Neuronal stem cell (in vitro differentiated cells): ENCODE measurements at regions not wholly inside any gene's neighbourhood (a gene's known extent, or its start where the extent isn't known, plus 50 kb on each side); places are given as distances from the start of the nearest gene placed in this dataset.
A peak's percentile ranks its signal among the peaks of the same experiment; 100 is the strongest.

Source experiments
- DNase-seq: peaks from one replicate; pipeline ENCODE4 v3.0.0-alpha.2; 2013; ENCODE audit warnings: low spot score
- H2AFZ ChIP-seq: one replicate; pipeline ENCODE4 v1.6.1; 2013; ENCODE audit warnings: mild to moderate bottlenecking, low read length, inconsistent platforms
- H2AK5ac ChIP-seq: 2 replicates; pipeline ENCODE4 v1.6.1; 2013; ENCODE audit warnings: low read depth, mild to moderate bottlenecking, inconsistent platforms, low read length, moderate library complexity, mixed read lengths
- H2BK120ac ChIP-seq: 2 replicates; pipeline ENCODE4 v1.6.1; 2013; ENCODE audit warnings: low read depth, mild to moderate bottlenecking, inconsistent platforms, low read length, moderate library complexity, mixed read lengths
- H2BK12ac ChIP-seq: one replicate; pipeline ENCODE4 v1.6.1; 2013; ENCODE audit warnings: low read length, inconsistent platforms
- H2BK15ac ChIP-seq: 2 replicates; pipeline ENCODE4 v1.6.1; 2013; ENCODE audit warnings: mild to moderate bottlenecking, low read length, inconsistent platforms, mixed read lengths
- H2BK5ac ChIP-seq: one replicate; pipeline ENCODE4 v1.6.1; 2013; ENCODE audit warnings: inconsistent platforms, mild to moderate bottlenecking, low read length, moderate library complexity
- H3K14ac ChIP-seq: one replicate; pipeline ENCODE4 v1.6.1; 2013; ENCODE audit warnings: low read length, inconsistent platforms
- H3K18ac ChIP-seq: 2 replicates; pipeline ENCODE4 v1.6.1; 2013; ENCODE audit warnings: low read length, inconsistent platforms
- H3K23ac ChIP-seq: 2 replicates; pipeline ENCODE4 v1.6.1; 2013; ENCODE audit warnings: low read depth, mild to moderate bottlenecking, mixed read lengths, low read length, inconsistent platforms; ENCODE audit not compliant: poor library complexity
- H3K27ac ChIP-seq: replicated peaks from 3 replicates; pipeline ENCODE4 v1.5.1; 2013; ENCODE audit warnings: low read length, inconsistent platforms
- H3K27me3 ChIP-seq, 3 experiments: 2 replicates each; pipeline ENCODE4 v1.6.1; 2013; ENCODE audit warnings: low read length in 3 of 3, mild to moderate bottlenecking in 2 of 3, inconsistent platforms in 1 of 3, low read depth in 1 of 3, mixed read lengths in 1 of 3, moderate library complexity in 1 of 3; ENCODE audit not compliant: control insufficient read depth in 3 of 3, insufficient read depth in 3 of 3
- H3K36me3 ChIP-seq, 2 donors: replicated peaks in 1 of 2; 2 replicates each; pipeline ENCODE4 v1.6.1; 2013; ENCODE audit warnings: low read length in 2 of 2; ENCODE audit not compliant: control insufficient read depth in 2 of 2, insufficient read depth in 2 of 2
- H3K4ac ChIP-seq: 2 replicates; pipeline ENCODE4 v1.6.1; 2013; ENCODE audit warnings: inconsistent platforms, mild to moderate bottlenecking, low read length, moderate library complexity
- H3K4me1 ChIP-seq, 2 donors: 1 replicate in 1 of 2; 2 replicates in 1 of 2; pipeline ENCODE4 v1.6.1; 2013; ENCODE audit warnings: low read length in 2 of 2, low read depth in 1 of 2; ENCODE audit not compliant: control insufficient read depth in 2 of 2, insufficient read depth in 1 of 2
- H3K4me2 ChIP-seq: one replicate; pipeline ENCODE4 v1.6.1; 2013; ENCODE audit warnings: mild to moderate bottlenecking, low read length, inconsistent platforms; ENCODE audit not compliant: insufficient read depth, poor library complexity, severe bottlenecking
- H3K4me3 ChIP-seq, 2 donors: 2 replicates each; pipeline ENCODE4 v1.5.1; 2013; ENCODE audit warnings: low read length in 2 of 2, mild to moderate bottlenecking in 2 of 2, inconsistent platforms in 1 of 2, moderate library complexity in 1 of 2
- H3K79me1 ChIP-seq: one replicate; pipeline ENCODE4 v1.6.1; 2013; ENCODE audit warnings: low read depth, mild to moderate bottlenecking, inconsistent platforms, low read length, moderate library complexity
- H3K9ac ChIP-seq: one replicate; pipeline ENCODE4 v1.6.1; 2013; ENCODE audit warnings: mild to moderate bottlenecking, low read depth, low read length, inconsistent platforms; ENCODE audit not compliant: poor library complexity
- H3K9me3 ChIP-seq, 2 donors: replicated peaks in 1 of 2; 2 replicates each; pipeline versions ENCODE3 to v1.6.1; 2013; ENCODE audit warnings: low read length in 2 of 2, mild to moderate bottlenecking in 2 of 2, inconsistent platforms in 1 of 2, low read depth in 1 of 2, mixed read lengths in 1 of 2, moderate library complexity in 1 of 2; ENCODE audit not compliant: control insufficient read depth in 2 of 2, insufficient read depth in 1 of 2
- H4K8ac ChIP-seq: one replicate; pipeline ENCODE4 v1.6.1; 2013; ENCODE audit warnings: low read depth, mild to moderate bottlenecking, inconsistent platforms, low read length, moderate library complexity
- H4K91ac ChIP-seq: one replicate; pipeline ENCODE4 v1.6.1; 2013; ENCODE audit warnings: low read length, low read depth, mild to moderate bottlenecking, inconsistent platforms; ENCODE audit not compliant: poor library complexity
- WGBS, 2 donors: extraction: QIAGEN DNeasy Blood & Tissue Kit; methylation state at CpG; one replicate each; pipeline ENCODE4 v1.1.7; 2013; ENCODE audit warnings: missing lambda C conversion rate in 2 of 2, mixed read lengths in 1 of 2; ENCODE audit not compliant: insufficient read length in 2 of 2, insufficient replicate concordance in 1 of 2; ENCODE audit errors: extremely low coverage in 2 of 2; 5-methylcytosine and 5-hydroxymethylcytosine counted together

GRCh38 chr10:70990681-70991080 lies 102.3 kb upstream of the PCBD1 start:
- Histone ChIP-seq H3K18ac (no peak overlapping the region), H3K27ac (no peak overlapping the region), H2BK120ac (no peak overlapping the region), H2AFZ (no peak overlapping the region), H2BK5ac (no peak overlapping the region), H3K27me3 (peaks cover 0 to 5% (median 0%) of the 10 kb centered on the region in 3 experiments), H3K4me3 (no peak overlapping the region), H3K14ac (no peak overlapping the region), H2BK12ac (no peak overlapping the region), H3K36me3 (no peaks in the 10 kb centered on the region), H3K9me3 (no peaks in the 10 kb centered on the region), H3K4ac (no peak overlapping the region), H4K91ac (no peak overlapping the region), H3K9ac (no peak overlapping the region), H3K4me2 (no peak overlapping the region), H2AK5ac (no peak overlapping the region), H2BK15ac (no peak overlapping the region), H3K4me1 (peaks cover 0 to 6% of the 10 kb centered on the region in 2 donors), H3K79me1 (no peaks in the 10 kb centered on the region), H3K23ac (peak overlapping the region; percentile 10), H4K8ac (no peak overlapping the region)
- no CpG with 5 or more reads among the region's 6 CpGs for WGBS, 2 donors
- no peak for DNase-seq

- WGBS, 2 donors, result no CpG with 5 or more reads among the region's 14 CpGs
- no peak overlapping the region for H2BK120ac ChIP-seq
- H3K4ac ChIP-seq, result no peak overlapping the region
- H3K14ac ChIP-seq, result no peak overlapping the region
- H3K27ac ChIP-seq, result no peak overlapping the region
- H3K4me2 ChIP-seq, result no peak overlapping the region
- H3K18ac ChIP-seq, result no peak overlapping the region
- no peak for DNase-seq
- no peak overlapping the region for H4K91ac ChIP-seq
- H3K9me3 ChIP-seq, result no peaks in the 10 kb centered on the region
- no peak overlapping the region for H3K9ac ChIP-seq
- H2BK15ac ChIP-seq, result no peak overlapping the region
- no peaks in the 10 kb centered on the region for H3K79me1 ChIP-seq
- no peak overlapping the region for H2BK5ac ChIP-seq
- no peak overlapping the region for H3K23ac ChIP-seq
- no peak overlapping the region for H2AK5ac ChIP-seq
- no peak overlapping the region for H3K4me3 ChIP-seq
- no peaks in the 10 kb centered on the region for H3K36me3 ChIP-seq
- no peak overlapping the region for H2BK12ac ChIP-seq
- H2AFZ ChIP-seq, result no peak overlapping the region
- H4K8ac ChIP-seq, result no peak overlapping the region
- H3K27me3 ChIP-seq, result peaks cover 0 to 7% (median 0%) of the 10 kb centered on the region in 3 experiments
- peaks cover 0 to 6% of the 10 kb centered on the region in 2 donors for H3K4me1 ChIP-seq
Observed at GRCh38 chr10:70991140-70992124, 103.1 kb upstream of the PCBD1 start.

- H3K18ac ChIP-seq, result peak overlapping the region; percentile 36
- H3K79me1 ChIP-seq, result no peaks in the 10 kb centered on the region
- peak overlapping the region; percentile 32 for H2BK120ac ChIP-seq
- H3K4me2 ChIP-seq, result no peak overlapping the region
- no peak overlapping the region for H3K27ac ChIP-seq
- peaks cover 0 to 1% of the 10 kb centered on the region in 2 donors for H3K9me3 ChIP-seq
- no peak overlapping the region for H2BK12ac ChIP-seq
- no peak overlapping the region for H4K91ac ChIP-seq
- no peak for DNase-seq
- H3K27me3 ChIP-seq, result peaks cover 0 to 9% (median 0%) of the 10 kb centered on the region in 3 experiments
- H3K36me3 ChIP-seq, result no peaks in the 10 kb centered on the region
- H3K23ac ChIP-seq, result no peak overlapping the region
- H3K4me3 ChIP-seq, result no peak overlapping the region
- no peak overlapping the region for H2BK5ac ChIP-seq
- no peak overlapping the region for H3K9ac ChIP-seq
- peaks cover 0 to 8% of the 10 kb centered on the region in 2 donors for H3K4me1 ChIP-seq
- no CpG with 5 or more reads among the region's 8 CpGs for WGBS, 2 donors
- no peak overlapping the region for H2AFZ ChIP-seq
- peak overlapping the region; percentile 69 for H2BK15ac ChIP-seq
- H4K8ac ChIP-seq, result no peak overlapping the region
- H3K4ac ChIP-seq, result no peak overlapping the region
- peak overlapping the region; percentile 39 for H2AK5ac ChIP-seq
- peak overlapping the region; percentile 61 for H3K14ac ChIP-seq
Observed at GRCh38 chr10:70992436-70992835, 104.1 kb upstream of the PCBD1 start.

GRCh38 chr10:70993051-70993450 lies 104.7 kb upstream of the PCBD1 start:
- Histone ChIP-seq H3K36me3 (no peaks in the 10 kb centered on the region), H3K4me2 (no peak overlapping the region), H4K91ac (no peak overlapping the region), H4K8ac (no peak overlapping the region), H2BK12ac (no peak overlapping the region), H3K23ac (no peak overlapping the region), H3K9me3 (peaks cover 0 to 1% of the 10 kb centered on the region in 2 donors), H3K4ac (no peak overlapping the region), H3K9ac (no peak overlapping the region), H2AFZ (no peak overlapping the region), H3K79me1 (no peaks in the 10 kb centered on the region), H2BK15ac (no peak overlapping the region), H3K14ac (no peak overlapping the region), H3K4me1 (peaks cover 0 to 8% of the 10 kb centered on the region in 2 donors), H3K4me3 (no peak overlapping the region), H3K27me3 (peaks cover 0 to 13% (median 0%) of the 10 kb centered on the region in 3 experiments), H2AK5ac (no peak overlapping the region), H2BK5ac (no peak overlapping the region), H2BK120ac (no peak overlapping the region), H3K18ac (no peak overlapping the region), H3K27ac (no peak overlapping the region)
- DNase-seq, result no peak
- WGBS, 2 donors, result no CpG with 5 or more reads among the region's 4 CpGs
